ENCODE measurements at regions not wholly inside any gene's neighbourhood (a gene's known extent, or its start where the extent isn't known, plus 50 kb on each side); places are given as distances from the start of the nearest gene placed in this dataset.

- TF ChIP-seq EZH2 (IDR thresholded peaks at IDR 0.05) (no peak), CTCF (IDR thresholded peaks at IDR 0.05) (no peak)
Measured at GRCh38 chr2:10990561-10991111, 78.9 kb downstream of the KCNF1 start.

Measured in neural progenitor cell (in vitro differentiated cells).